AG08396 (cell line): ENCODE measurements at regions not wholly inside any gene's neighbourhood (a gene's known extent, or its start where the extent isn't known, plus 50 kb on each side); places are given as distances from the start of the nearest gene placed in this dataset.

Experiments
- DNase-seq: peaks from one replicate; pipeline ENCODE4 v3.0.0; 2012; ENCODE audit warnings: low spot score, mixed read lengths

GRCh38 chr4:176979416-176979815, 186.7 kb upstream of the VEGFC start:
- DNase-seq, result no peak

GRCh38 chr4:176981074-176981473, 188.4 kb upstream of the VEGFC start:
- DNase-seq, result no peak

- DNase-seq, result peak; percentile 21
These were observed 188.8 kb upstream of the VEGFC start for GRCh38 chr4:176981551-176981950.

- peak; percentile 68 for DNase-seq
These were observed 195.5 kb upstream of the VEGFC start for GRCh38 chr4:176988226-176988625.

- DNase-seq, result no peak
These were observed 196.5 kb upstream of the VEGFC start for GRCh38 chr4:176989186-176989585.

GRCh38 chr4:176999935-177000543, 207.3 kb upstream of the VEGFC start:
- DNase-seq, result no peak

- DNase-seq, result no peak
These were observed 208.8 kb upstream of the VEGFC start for GRCh38 chr4:177001271-177002175.

GRCh38 chr4:177005674-177006230, 213.0 kb upstream of the VEGFC start:
- no peak for DNase-seq

- DNase-seq, result no peak
These were observed 213.6 kb upstream of the VEGFC start for GRCh38 chr4:177006331-177006730.

- no peak for DNase-seq
These were observed 215.5 kb upstream of the VEGFC start for GRCh38 chr4:177008071-177008835.

- no peak for DNase-seq
These were observed 216.2 kb upstream of the VEGFC start for GRCh38 chr4:177008836-177009501.

GRCh38 chr4:177010418-177010817, 217.7 kb upstream of the VEGFC start:
- no peak for DNase-seq

GRCh38 chr4:177012918-177013545, 220.3 kb upstream of the VEGFC start:
- DNase-seq, result no peak

- peak; percentile 11 for DNase-seq
These were observed 223.9 kb upstream of the VEGFC start for GRCh38 chr4:177016541-177017141.

GRCh38 chr4:177023951-177024350, 231.2 kb upstream of the VEGFC start:
- DNase-seq, result no peak

- DNase-seq, result no peak
These were observed 239.6 kb upstream of the VEGFC start for GRCh38 chr4:177032341-177032740.

GRCh38 chr4:177033135-177033534, 240.4 kb upstream of the VEGFC start:
- DNase-seq, result no peak

- DNase-seq, result no peak
These were observed 240.9 kb upstream of the VEGFC start for GRCh38 chr4:177033632-177034031.

GRCh38 chr4:177041356-177041755, 248.6 kb upstream of the VEGFC start:
- DNase-seq, result no peak

- peak; percentile 52 for DNase-seq
These were observed 254.5 kb upstream of the VEGFC start for GRCh38 chr4:177047070-177047850.
